A673 (cell line): ENCODE measurements at regions not wholly inside any gene's neighbourhood (a gene's known extent, or its start where the extent isn't known, plus 50 kb on each side); places are given as distances from the start of the nearest gene placed in this dataset.

Source experiments
- BruUV-seq: library from RNA; stranded (reverse); fragments of 400-500 nt; replicated peaks from 2 replicates; lab custom pipeline; 2021; lab: Mats Ljungman, UMichigan
- CTCF ChIA-PET: fragments of 300-600 bp; sonication (Branson Sonifier 250); formaldehyde crosslinking; loops from one replicate; lab custom pipeline; 2022; ENCODE audit warnings: antibody characterized with exemption; lab: Charles Lee
- POLR2A ChIA-PET: fragments of 300-600 bp; sonication (Branson Sonifier 250); formaldehyde crosslinking; loops from one replicate; lab custom pipeline; 2022; ENCODE audit warnings: antibody characterized with exemption; ENCODE audit not compliant: low non-redundant PET; lab: Charles Lee
- DNase-seq: peaks from one replicate; pipeline ENCODE4 v3.0.0-alpha.2; 2015; ENCODE audit warnings: low spot score
- H3K27ac ChIP-seq: fragments of 200-600 bp; sonication (generic); 2 replicates; pipeline ENCODE4 v1.5.1; 2016; ENCODE audit warnings: mixed run types, low read depth, mild to moderate bottlenecking, mixed read lengths, antibody characterized with exemption, low read length; ENCODE audit not compliant: poor library complexity, severe bottlenecking
- H3K27me3 ChIP-seq: fragments of 200-600 bp; sonication (generic); replicated peaks from 2 replicates; pipeline ENCODE4 v1.6.1; 2017; ENCODE audit warnings: mixed run types, low read depth, mild to moderate bottlenecking, mixed read lengths, antibody characterized with exemption, low read length; ENCODE audit not compliant: insufficient read depth, poor library complexity
- H3K36me3 ChIP-seq: fragments of 200-600 bp; sonication (generic); 2 replicates; pipeline ENCODE4 v1.6.1; 2016; ENCODE audit warnings: mixed run types, mild to moderate bottlenecking, mixed read lengths, antibody characterized with exemption, low read length; ENCODE audit not compliant: insufficient read depth, poor library complexity, severe bottlenecking
- H3K4me1 ChIP-seq: fragments of 200-600 bp; sonication (generic); 2 replicates; pipeline ENCODE4 v1.6.1; 2017; ENCODE audit warnings: mixed run types, mild to moderate bottlenecking, mixed read lengths, antibody characterized with exemption, low read length; ENCODE audit not compliant: insufficient read depth, poor library complexity, severe bottlenecking
- H3K4me3 ChIP-seq: fragments of 200-600 bp; sonication (generic); 2 replicates; pipeline ENCODE4 v1.5.1; 2016; ENCODE audit warnings: low read depth, mixed run types, mild to moderate bottlenecking, mixed read lengths, low read length; ENCODE audit not compliant: poor library complexity, severe bottlenecking
- H3K9me3 ChIP-seq: fragments of 200-600 bp; sonication (generic); 2 replicates; pipeline ENCODE4 v1.6.1; 2016; ENCODE audit warnings: mixed run types, low read depth, mild to moderate bottlenecking, mixed read lengths, antibody characterized with exemption, low read length; ENCODE audit not compliant: poor library complexity, severe bottlenecking
- CTCF ChIP-seq: fragments of 300-800, 200-600 bp; sonication (generic); conservative IDR thresholded peaks from 2 replicates; pipeline ENCODE4 v1.5.1; 2017; ENCODE audit warnings: low read depth, mild to moderate bottlenecking, antibody characterized with exemption, low read length, moderate library complexity, mixed read lengths
- EZH2 ChIP-seq: fragments of 200-600 bp; sonication (generic); IDR thresholded peaks from 2 replicates; pipeline ENCODE4 v1.6.1; 2017; ENCODE audit warnings: borderline replicate concordance, low read depth, mild to moderate bottlenecking, mixed read lengths, antibody characterized with exemption, low read length; ENCODE audit not compliant: poor library complexity, severe bottlenecking
- intact Hi-C: fragments of 100-400 bp; cut with micrococcal nuclease; formaldehyde crosslinking; loops from one replicate; pipeline ENCODE4 v1.10.0; 2022; ENCODE audit not compliant: unreplicated experiment

GRCh38 chr18:39862341-39862740 lies 2092.7 kb upstream of the PIK3C3 start:
- H3K4me1 ChIP-seq: no peaks in the 10 kb centered on the region
- no peaks in the 10 kb centered on the region for H3K27me3 ChIP-seq

GRCh38 chr18:39854291-39854690 lies 2100.7 kb upstream of the PIK3C3 start:
- intact Hi-C loops: no loop called here
- POLR2A ChIA-PET: no interaction called here
- CTCF ChIA-PET: no interaction called here
- no TSS peak for BruUV-seq
- TF ChIP-seq CTCF (no peak), EZH2 (no peak)
- no peaks in the 10 kb centered on the region for H3K9me3 ChIP-seq
- no peak overlapping the region for H3K27ac ChIP-seq
- H3K4me1 ChIP-seq: no peaks in the 10 kb centered on the region
- no peaks in the 10 kb centered on the region for H3K27me3 ChIP-seq
- no peak overlapping the region for H3K4me3 ChIP-seq
- H3K36me3 ChIP-seq: no peaks in the 10 kb centered on the region
- no peak for DNase-seq

More at GRCh38 chr18:39862341-39862740, 2092.7 kb upstream of the PIK3C3 start:
- CTCF ChIA-PET: no interaction called here
- H3K27ac ChIP-seq: no peak overlapping the region
- TF ChIP-seq EZH2 (no peak), CTCF (no peak)
- no peaks in the 10 kb centered on the region for H3K36me3 ChIP-seq
- no peak overlapping the region for H3K4me3 ChIP-seq
- BruUV-seq: no TSS peak
- DNase-seq: no peak
- no peaks in the 10 kb centered on the region for H3K9me3 ChIP-seq
- POLR2A ChIA-PET: no interaction called here
- intact Hi-C loops: no loop called here

- BruUV-seq: no TSS peak
- Histone ChIP-seq H3K4me1 (peaks cover 36% of the 10 kb centered on the region), H3K9me3 (no peaks in the 10 kb centered on the region), H3K36me3 (no peaks in the 10 kb centered on the region), H3K4me3 (no peak overlapping the region), H3K27ac (no peak overlapping the region), H3K27me3 (no peaks in the 10 kb centered on the region)
- ChIA-PET POLR2A (no interaction called here), CTCF (no interaction called here)
- DNase-seq: no peak
- intact Hi-C loops: loop anchor here (10.0 kb wide), 3 partner anchors 201 to 309 kb away; no protein-coding TSS in a partner anchor
- TF ChIP-seq CTCF: no peak
- TF ChIP-seq EZH2: no peak
Observed at GRCh38 chr18:39846265-39846664, 2108.8 kb upstream of the PIK3C3 start.
